NCI-H526 (cell line): ENCODE measurements at regions not wholly inside any gene's neighbourhood (a gene's known extent, or its start where the extent isn't known, plus 50 kb on each side); places are given as distances from the start of the nearest gene placed in this dataset.
A peak's percentile ranks its signal among the peaks of the same experiment; 100 is the strongest.

Experiments used
- DNase-seq, 2 experiments: peaks; one replicate each; lab custom pipeline; 2025; lab: John Stamatoyannopoulos, UW

DNA sequence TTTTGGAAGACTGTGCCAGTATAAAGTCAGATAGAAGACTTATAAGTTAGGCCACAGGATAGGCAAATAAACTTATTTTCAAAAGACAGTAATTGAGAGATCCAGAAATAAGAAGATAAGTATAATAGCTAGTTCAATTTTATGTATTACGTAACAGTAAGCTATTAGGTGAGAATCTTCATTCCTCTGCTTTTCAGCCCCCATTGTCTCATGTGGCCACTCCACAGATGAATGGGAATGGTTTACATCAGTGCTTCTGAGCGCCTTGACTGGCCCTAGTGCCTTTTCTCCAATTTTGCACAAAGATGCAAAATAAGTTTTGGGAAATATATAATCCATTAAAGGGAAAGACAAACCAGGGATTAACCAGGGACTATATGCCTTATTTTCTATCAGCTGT is 550.5 kb downstream of the MMUT start:
- no peak for DNase-seq

DNA sequence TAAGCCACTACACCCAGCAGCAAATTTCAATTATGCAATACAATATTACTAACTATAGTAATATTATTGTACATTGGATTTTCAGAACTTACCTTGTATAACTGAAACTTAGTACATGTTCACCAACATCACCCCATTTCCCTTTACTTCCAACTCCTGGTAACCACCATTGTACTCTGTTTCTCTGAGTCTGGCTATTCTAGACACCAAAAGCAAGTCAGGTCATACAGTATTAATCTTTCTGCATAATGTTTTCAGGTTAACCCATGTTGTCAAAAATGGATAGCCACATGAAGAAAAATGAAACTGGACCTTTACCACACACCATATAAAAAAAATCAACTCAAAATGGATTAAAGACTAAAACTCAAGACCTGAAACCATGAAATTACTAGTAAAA is 558.2 kb downstream of the MMUT start:
- no peak for DNase-seq

DNA sequence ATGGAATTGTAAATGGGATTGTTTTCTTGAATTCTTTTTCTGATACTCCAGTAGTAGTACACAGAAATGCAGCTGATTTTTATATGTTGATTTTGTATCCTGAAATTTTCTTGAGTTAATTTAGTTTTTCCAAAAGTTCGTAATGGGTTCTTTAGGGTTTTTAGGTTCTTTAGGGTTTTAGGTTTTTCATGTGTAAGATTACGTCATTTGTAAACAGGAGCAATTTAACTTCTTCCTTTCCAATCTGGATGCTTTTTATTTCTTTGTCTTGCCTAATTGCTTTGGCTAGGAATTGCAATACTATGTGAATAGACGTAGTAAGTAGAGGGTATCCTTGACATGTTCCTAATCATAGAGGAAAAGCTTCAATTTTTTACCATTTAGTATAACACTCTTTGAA is 568.6 kb downstream of the MMUT start:
- no peak for DNase-seq

DNA sequence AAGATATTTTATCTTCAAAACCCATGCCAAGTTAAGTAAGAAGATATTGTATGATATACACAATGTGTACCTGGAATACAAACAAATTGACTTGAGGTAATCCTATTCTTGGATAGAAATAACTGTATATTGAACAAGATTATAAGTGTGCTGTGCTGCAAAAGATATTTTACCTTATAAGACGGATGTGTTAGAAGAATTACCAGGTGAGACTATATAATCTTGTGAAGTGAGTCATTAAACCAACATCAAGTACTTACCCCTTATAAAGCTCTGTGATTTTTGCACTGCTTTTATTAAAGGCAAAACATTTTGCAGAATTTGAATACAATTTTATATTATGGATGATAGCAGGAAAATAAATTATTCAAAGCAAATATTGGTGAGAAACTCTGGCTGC is 570.0 kb downstream of the MMUT start:
- no peak for DNase-seq

DNA sequence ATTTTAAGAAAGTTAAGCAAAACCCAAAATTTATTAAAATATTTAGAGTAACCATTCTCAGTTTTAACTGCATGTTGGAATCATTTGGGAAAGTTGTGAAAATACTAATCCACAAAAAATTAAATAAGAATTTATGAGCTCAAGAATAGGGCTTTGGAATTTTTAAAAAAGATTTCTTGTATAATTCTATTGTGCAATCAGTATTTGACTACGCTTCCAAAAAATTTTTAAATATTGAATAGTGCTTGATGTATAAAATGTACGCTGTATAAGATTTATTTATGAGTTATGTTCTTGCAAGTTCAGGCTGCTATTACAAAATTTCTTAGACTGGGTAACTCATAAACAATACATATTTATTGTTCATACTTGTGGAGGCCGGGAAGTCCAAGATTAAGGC is 571.7 kb downstream of the MMUT start:
- no peak for DNase-seq

DNA sequence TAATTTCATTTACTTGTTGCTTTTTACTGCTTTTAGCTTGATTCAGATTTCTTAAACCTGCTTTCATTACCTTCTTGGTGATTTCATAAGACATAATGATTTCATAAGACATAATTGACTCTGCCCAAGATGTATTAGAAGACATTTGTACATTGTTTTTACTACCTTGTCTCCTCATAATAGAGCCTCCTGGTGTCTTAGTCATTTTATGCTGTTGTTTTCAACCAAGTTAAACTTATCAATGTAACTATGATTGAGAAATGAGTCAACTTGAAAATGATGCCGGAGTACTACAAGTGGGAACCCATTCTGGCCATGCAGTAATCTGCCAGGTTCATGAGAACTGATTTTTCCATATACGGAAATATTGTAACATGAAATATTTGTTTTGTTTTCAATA is 573.6 kb downstream of the MMUT start:
- DNase-seq: no peak

DNA sequence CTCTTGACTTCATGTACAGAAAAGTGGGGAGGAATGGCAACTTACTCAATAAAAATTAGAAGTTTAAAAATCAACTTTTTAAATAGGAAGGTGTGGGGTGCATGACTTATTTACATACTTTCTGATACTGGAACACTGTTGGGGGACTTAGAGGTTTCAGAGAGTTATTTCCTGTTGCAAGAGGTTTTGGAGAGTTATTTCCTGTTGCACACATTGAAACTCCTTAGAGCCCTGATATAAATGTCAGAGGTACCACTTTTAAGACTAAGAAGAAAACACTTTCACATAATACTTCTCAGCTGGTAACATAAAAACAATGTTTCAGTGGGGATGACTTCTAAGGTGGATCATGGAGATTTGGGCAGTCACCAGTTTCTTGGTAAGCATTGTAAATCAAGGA is 579.9 kb downstream of the MMUT start:
- DNase-seq: no peak

DNA sequence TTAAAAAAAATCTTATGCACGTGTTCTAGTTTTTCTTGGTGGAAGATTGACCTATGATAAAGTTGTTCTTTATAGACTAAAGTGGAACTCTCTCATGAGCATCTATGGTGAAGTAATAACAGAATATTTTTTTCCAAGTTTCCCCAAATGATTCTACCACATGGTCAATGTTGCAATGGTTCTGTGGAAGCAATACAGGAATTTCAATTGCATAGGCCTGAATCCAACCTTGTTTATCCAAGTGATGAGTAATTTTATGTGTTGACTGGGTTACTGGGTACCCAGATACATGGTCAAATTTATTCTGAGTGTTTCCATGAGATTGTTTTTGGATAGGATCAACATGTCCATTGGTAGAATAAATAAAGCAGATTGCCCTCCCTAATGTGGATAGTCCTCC is 581.5 kb downstream of the MMUT start:
- DNase-seq: no peak

DNA sequence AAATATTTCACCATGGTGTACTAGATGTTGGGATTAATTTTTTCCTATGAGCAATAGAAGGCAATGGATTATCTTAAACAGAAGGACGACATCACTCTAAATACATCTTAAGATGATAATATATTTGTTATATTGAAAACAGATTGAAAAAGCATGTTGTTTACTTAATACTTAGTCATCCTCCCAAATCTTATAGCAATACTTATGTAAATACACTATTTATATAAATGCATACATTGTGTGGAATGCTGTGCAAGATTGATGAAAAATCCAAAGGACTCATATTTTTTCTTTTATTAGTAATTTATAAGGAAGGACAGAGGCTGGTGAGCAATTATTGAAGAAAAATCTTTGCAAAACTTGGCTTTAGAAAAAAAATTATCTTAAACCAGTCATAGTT is 593.5 kb downstream of the MMUT start:
- no peak for DNase-seq

DNA sequence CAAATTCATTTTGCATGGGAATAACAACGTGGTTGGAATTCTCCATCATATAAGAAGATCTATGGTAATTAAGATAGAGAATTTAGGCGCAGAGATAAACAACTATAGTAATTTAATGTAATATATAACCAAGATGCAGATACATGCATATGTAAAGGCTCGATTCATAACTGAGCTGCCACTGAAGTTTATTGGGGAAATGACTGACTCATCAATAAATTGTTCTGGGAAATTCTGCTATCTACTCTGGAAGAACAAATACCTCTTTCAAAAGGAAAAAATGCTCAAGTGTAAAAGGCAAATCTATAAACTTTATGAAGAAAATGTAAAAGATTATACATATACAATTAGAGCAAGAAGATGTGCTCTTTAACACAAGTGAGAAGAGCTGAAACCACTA is 596.4 kb downstream of the MMUT start:
- no peak for DNase-seq

DNA sequence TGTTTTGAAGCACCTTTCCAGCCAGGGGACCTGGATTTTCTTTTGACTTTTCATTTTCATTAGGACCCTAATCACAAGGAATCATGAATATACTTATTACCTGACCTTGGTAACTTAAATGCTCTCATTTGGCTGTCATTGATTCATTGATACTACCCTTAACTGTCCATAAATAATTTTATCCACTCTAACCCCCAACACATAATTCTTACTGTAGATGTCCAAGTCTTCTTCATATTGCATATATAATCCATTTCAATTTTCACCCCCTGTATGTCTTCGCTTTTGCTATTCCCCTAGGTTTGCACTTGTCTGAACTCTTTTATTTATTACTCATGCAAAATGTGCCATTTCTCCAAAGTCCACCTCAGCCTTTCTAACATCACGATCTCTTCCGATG is 602.9 kb downstream of the MMUT start:
- no peak for DNase-seq

DNA sequence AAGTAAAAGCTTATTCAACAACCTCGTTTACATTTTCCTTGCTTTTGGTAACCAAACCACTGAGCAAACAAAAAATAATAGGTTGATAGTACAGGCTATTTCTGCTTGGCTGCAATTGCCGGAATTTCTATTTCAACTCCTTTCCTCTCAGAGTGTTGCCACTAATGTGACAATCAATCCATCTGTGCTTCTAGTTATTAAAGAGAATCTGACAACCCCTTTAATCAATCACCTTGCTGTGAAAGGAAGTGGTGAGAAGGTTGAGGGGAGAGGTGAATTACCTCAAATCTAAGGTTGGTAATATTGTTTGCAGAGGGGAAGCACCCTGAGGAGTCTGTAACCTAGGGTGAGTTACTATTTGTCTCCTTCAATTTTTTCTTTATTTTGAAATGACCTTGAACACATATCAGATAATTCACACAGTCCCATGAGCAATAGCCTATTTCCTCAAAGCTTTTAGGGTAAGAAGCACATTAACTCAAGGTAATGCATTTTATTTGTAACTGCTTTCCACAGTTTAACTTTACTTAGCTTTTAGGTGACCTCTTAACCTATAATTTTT is 603.4 kb downstream of the MMUT start:
- DNase-seq: no peak

DNA sequence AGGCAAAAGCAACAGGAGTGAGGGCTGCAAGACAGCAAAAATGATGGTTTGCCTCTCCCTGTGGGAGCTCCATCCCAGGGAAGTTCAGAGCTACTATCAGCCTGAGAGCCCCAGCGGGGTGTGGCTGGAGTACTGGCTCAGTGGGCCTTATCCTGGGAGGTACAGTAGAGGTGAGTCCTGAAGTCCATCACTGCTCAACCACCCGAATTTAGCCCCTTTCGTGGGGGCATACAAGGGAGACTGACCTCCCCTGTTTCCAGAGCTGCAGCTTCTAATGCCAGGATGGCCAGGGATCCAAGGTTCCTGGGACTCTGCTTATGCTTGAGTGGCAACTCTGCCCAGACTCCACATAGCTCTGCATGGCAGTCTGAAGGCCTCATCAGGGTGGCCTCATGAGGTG is 617.8 kb downstream of the MMUT start:
- no peak for DNase-seq

DNA sequence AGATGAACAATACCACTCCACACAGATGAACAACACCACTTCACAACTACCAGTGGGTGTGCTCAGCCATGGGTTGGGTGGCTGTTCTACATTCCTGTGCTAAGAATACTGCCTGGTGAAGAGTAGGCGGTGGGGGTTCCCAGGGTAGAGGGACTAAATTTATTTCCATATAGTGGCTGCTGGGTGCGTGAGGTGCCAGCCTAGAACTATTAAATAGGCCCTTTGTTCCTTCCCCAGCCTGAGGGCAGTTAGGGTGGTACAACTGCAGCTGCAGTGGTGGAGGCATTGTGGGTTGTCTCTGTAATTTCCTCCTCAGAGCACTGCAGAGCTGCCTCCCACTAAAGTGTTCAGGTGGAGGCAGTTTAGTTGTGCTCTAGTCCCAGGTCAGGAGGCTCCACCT is 618.4 kb downstream of the MMUT start:
- peak in 1 of 2 experiments; percentile 28 for DNase-seq

DNA sequence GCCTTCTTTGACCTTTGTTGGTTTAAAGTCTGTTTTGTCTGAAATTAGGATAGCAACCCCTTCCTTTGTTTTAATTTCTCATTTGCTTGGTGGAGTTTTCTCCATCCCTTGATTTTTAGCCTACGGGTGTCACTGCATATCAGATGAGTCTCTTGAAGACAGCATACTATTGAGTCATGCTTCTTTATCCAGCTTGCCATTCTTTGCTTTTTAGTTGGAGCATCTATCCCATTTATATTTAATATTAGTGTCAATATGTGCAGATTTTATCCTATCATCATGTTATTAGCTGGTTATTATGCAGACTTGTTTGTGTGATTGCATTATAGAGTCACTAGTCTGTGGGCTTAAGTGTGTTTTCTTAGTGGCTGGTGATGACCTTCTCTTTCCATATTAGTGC is 622.2 kb downstream of the MMUT start:
- DNase-seq: no peak

DNA sequence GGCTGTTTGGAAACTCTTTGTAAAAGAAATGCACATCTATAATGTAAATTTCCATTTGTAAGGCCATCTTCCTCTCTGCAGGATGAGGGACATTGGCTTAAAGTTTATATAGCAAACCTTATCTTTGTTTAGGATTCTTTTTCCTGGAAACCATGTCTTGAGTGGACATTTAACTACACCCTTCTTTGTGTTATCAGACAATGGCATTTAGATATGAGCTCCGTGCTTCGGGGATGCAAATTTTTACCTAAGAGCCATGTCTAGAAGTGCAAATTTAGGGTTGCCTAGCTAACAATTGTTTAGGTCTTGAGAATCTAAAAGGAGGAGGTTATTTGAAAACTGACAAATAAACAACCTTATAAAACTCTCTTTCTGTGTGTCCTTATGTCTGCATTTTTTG is 623.8 kb downstream of the MMUT start:
- DNase-seq: no peak

DNA sequence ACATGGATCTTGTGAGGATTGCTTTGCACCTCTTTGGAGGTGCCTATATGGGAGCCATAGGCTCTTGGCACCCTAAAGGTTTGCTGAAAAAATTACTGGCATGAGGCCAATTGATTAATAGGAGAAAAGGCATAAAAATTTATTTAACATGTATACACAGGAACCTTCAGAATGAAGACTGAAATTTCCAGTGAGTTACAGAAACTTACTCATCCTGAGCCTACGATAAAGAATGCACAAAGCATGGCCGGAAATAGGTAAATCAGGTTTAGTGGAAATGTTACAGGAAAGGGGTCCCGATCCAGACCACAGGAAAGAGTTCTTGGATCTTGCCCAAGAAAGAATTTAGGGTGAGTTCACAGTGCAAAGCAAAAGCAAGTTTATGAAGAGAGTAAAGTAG is 625.3 kb downstream of the MMUT start:
- DNase-seq: no peak

DNA sequence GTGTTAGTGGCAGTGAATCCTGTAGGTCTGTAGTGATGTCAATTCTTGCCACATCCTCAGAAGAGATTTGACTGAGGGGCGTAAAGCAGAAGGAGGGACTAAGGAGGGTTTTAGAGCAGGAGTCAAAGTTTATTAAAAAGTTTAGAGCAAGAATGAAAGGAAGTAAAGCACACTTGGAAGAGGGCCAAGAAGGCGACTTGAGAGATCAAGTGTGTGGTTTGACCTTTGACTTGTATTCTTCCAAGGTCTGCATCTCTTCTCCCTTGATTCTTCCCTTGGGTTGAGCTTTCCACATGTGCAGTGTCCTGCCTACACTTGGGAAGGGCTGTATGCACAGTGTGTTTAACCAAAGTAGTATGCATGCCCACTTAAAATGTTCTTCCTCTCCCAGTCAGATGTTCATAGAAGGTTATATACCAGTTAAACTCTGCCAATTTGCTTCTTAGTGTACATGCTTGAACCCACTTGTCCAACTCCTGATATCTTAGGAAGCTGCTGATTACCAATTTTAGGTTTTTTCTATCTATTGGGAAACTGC is 627.6 kb downstream of the MMUT start:
- no peak for DNase-seq

DNA sequence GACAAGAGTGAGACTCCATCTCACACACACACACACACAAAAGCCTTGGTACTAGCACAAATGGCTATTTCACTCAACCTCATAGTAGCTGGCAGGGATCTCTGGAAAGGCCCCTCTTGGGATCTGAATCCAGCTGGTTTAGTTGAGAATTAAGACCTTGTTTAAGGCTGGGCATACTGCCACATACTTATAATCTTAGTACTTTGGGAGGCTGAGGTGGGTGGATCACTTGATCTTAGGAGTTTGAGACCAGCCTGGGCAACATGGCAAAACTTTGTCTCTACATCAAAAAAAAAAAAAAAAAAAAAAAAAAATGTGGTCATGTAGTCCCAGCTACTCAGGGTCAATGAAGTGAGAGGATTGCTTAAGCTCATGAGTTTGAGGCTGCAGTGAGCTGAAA is 628.3 kb downstream of the MMUT start:
- DNase-seq: no peak

DNA sequence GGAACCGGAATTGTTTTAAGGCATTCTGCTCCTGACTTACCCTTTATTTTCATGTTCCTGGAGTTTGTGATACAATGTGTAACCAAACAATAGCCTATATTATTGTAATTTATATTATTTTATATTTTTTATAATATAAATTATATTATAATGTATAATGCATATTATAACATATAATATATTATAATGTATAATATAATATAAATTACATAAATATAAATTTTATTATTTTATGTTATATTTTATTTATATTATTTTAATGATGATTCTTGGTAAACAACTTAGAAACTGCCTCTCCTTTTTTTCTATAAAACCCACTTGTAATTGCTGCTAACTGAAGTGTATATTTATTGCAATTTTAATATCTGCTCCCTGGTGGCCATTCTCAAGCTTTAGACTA is 629.1 kb downstream of the MMUT start:
- DNase-seq: no peak

DNA sequence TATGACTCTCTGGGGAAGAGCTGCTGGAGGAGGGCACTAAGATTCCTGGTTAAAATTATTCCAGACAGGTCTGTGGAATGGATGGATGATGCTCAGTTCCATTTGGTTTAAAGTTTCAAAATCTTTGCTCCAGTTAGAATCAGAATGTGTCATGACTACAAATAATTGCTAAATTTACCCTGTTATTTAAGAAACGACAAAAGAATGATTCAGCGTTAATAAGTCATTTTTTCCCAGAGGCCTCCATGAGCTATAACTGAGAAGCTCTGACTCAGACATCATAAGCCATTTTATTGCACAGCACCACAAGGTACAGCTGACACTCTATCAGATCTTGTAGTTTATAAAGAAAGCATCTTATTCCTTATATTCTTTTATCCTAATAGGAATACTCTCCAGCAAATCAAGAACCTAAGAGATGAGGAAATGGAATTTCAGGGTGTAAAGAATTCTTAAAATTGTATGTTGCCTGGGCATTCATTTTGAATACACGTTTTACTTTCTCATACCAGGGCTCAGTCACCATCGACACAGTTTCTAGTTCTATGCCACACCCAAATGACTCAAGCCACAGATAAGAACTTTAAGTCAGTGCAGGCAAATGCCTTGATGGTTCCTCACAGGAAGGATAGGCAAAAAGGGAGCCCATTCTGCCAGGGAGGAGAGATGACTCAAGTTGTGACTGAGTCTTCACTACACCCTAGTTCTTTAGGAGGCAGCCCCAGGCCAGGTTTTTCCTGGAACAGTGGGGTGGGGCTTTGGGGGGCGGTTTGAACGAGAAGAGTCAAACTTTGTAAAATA is 636.0 kb downstream of the MMUT start:
- DNase-seq: no peak

DNA sequence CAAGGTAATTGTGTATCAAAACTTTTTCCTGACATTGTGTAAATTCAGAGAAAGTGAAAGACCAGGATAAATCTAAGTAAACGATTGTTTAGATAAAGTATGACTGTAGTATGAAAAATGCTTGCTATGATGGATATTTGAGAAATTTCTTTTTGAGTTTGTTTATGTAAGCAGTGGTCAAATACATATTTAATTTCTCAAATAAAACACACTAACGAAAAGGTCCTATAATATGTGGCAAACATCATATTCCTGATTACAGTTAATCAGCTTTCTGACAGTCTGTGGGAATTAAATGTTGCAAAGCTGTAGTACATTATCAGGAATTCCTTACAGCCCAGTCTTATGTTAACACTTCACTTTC is 636.9 kb downstream of the MMUT start:
- DNase-seq: no peak

DNA sequence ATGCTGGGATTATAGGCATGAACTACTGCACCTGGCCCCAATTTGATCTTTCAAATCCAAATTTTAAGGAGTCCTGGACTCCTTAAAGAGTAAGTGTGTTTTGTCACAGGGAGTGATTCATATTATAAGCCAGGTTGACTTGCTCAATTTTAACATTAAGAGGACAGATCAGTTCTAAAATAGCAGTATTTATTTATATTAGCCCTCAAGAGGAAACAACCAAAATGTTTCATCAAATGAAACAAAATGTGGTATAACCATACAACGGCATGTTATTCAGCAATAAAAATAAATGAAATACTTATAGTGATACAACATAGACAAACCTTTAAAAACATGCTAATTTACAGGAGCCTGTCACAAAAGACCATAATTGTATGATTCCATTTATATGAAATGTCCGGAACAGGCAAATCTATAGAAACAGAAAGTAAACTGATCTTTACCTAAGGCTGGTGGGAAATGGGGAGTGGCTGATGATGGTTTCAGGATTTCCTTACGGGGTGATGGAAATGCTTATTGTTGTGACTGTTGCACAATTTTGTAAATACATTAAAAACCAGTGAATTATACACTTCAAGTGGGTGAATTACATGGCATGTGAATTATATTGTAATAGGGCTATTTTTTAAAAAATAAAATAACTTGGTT is 637.4 kb downstream of the MMUT start:
- no peak for DNase-seq

DNA sequence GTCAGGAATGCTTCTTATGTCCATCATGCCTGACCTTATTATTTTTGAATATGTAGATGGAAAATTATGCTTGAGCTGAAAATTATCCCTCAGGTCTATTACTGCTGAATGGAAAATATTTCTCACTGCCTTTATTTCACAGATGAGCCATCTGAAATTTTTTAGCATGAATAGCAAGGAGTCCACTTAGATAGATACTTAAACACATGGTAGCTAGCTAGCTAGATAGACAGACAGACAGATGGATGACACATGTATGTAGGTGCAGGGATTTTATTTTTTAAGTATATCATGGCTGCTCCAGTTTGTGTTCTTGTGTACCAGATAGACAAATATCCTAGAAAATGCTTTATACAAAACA is 645.0 kb downstream of the MMUT start:
- no peak for DNase-seq
